Activated CD8-positive, alpha-beta memory T cell treated with anti-CD3 and anti-CD28 coated beads for 4 hours (primary cell): ENCODE measurements at regions not wholly inside any gene's neighbourhood (a gene's known extent, or its start where the extent isn't known, plus 50 kb on each side); places are given as distances from the start of the nearest gene placed in this dataset.
A peak's percentile ranks its signal among the peaks of the same experiment; 100 is the strongest.
"Not testable (repeated sequence)": the region's sequence is repeated elsewhere in the genome, so short reads cannot be mapped to it uniquely, and the experiment has no call there.

Experiments used
- DNase-seq, 2 donors: peaks; one replicate each; pipeline ENCODE4 v3.0.0-alpha.2; 2020; ENCODE audit warnings: low read depth in 2 of 2

- no peak for DNase-seq
Measured at GRCh38 chr12:25424211-25424731, 128.8 kb downstream of the LMNTD1 start.

- DNase-seq: no peak
Measured at GRCh38 chr12:25423355-25424050, 129.6 kb downstream of the LMNTD1 start.

GRCh38 chr12:25422241-25422640 lies 130.8 kb downstream of the LMNTD1 start:
- no peak for DNase-seq

- DNase-seq: no peak
Measured at GRCh38 chr12:25421651-25422167, 131.4 kb downstream of the LMNTD1 start.

GRCh38 chr12:25420116-25420515 lies 133.0 kb downstream of the LMNTD1 start:
- DNase-seq: no peak

GRCh38 chr12:25419595-25419994 lies 133.5 kb downstream of the LMNTD1 start:
- DNase-seq: no peak

- DNase-seq: no peak
Measured at GRCh38 chr12:25417071-25417470, 136.0 kb downstream of the LMNTD1 start.

- no peak for DNase-seq
Measured at GRCh38 chr12:25416516-25416915, 136.6 kb downstream of the LMNTD1 start.

- DNase-seq: no peak
Measured at GRCh38 chr12:25415004-25415403, 138.1 kb downstream of the LMNTD1 start.

- DNase-seq: no peak
Measured at GRCh38 chr12:25412735-25413134, 140.3 kb downstream of the LMNTD1 start.

GRCh38 chr12:25404955-25405354 lies 148.1 kb downstream of the LMNTD1 start:
- DNase-seq: no peak

GRCh38 chr12:25401547-25402345 lies 151.0 kb upstream of the KRAS start:
- DNase-seq: no peak

- no peak for DNase-seq
Measured at GRCh38 chr12:25397001-25397400, 146.3 kb upstream of the KRAS start.

- no peak for DNase-seq
Measured at GRCh38 chr12:25395227-25395626, 144.5 kb upstream of the KRAS start.

GRCh38 chr12:25394775-25395174 lies 144.0 kb upstream of the KRAS start:
- not testable (repeated sequence) for DNase-seq

GRCh38 chr12:25394025-25394424 lies 143.3 kb upstream of the KRAS start:
- DNase-seq: no peak

- not testable (repeated sequence) for DNase-seq
Measured at GRCh38 chr12:25391346-25391745, 140.6 kb upstream of the KRAS start.

GRCh38 chr12:25388183-25388582 lies 137.5 kb upstream of the KRAS start:
- peak in 1 of 2 donors; percentile 9 for DNase-seq

GRCh38 chr12:25387732-25388050 lies 137.0 kb upstream of the KRAS start:
- DNase-seq: no peak

GRCh38 chr12:25386831-25387731 lies 136.4 kb upstream of the KRAS start:
- DNase-seq: peak; percentile 50 to 56

GRCh38 chr12:25384893-25385248 lies 134.1 kb upstream of the KRAS start:
- DNase-seq: no peak
